B cell (primary cell): ENCODE measurements at regions not wholly inside any gene's neighbourhood (a gene's known extent, or its start where the extent isn't known, plus 50 kb on each side); places are given as distances from the start of the nearest gene placed in this dataset.

Experiments used
- ATAC-seq: fragments of 200-7000 bp; cut with Tn5 transposase; one replicate; pipeline ENCODE4 v1.10.0; 2021; ENCODE audit warnings: low read depth, mild to moderate bottlenecking, moderate number of reproducible peaks, moderate library complexity
- CTCF ChIA-PET: fragments of 350-600 bp; sonication (Branson Sonifier 250); formaldehyde crosslinking; loops from one replicate; lab custom pipeline; 2021; ENCODE audit warnings: antibody characterized with exemption, inconsistent platforms; lab: Charles Lee
- POLR2A ChIA-PET: fragments of 350-600 bp; sonication (Branson Sonifier 250); formaldehyde crosslinking; loops from one replicate; lab custom pipeline; 2021; ENCODE audit warnings: antibody characterized with exemption; lab: Charles Lee
- DNase-seq: peaks from one replicate; pipeline ENCODE4 v3.0.0; 2013
- H2AFZ ChIP-seq: 2 replicates; pipeline ENCODE4 v1.6.1; 2012; ENCODE audit warnings: mild to moderate bottlenecking, low read depth, low read length; ENCODE audit not compliant: insufficient read depth, poor library complexity, severe bottlenecking
- H3K27ac ChIP-seq, 2 donors: 1 replicate in 1 of 2; 2 replicates in 1 of 2; pipeline ENCODE4 v1.5.1; 2012 to 2013; ENCODE audit warnings: low read length in 2 of 2, mild to moderate bottlenecking in 2 of 2, moderate library complexity in 1 of 2
- H3K27me3 ChIP-seq, 4 experiments: fragments of 200-600 bp in 1 of 4; sonication (generic) in 1 of 4; replicated peaks in 1 of 4; 1 replicate in 2 of 4; 2 replicates in 2 of 4; pipeline versions ENCODE4 v1.6.1 to v1.7.0; 2013 to 2016; ENCODE audit warnings: low read length in 3 of 4, mild to moderate bottlenecking in 2 of 4, mixed read lengths in 1 of 4, moderate library complexity in 1 of 4; ENCODE audit not compliant: insufficient read depth in 4 of 4, control insufficient read depth in 3 of 4; ENCODE audit errors: control extremely low read depth in 1 of 4
- H3K36me3 ChIP-seq, 2 experiments: replicated peaks in 1 of 2; 1 replicate in 1 of 2; 2 replicates in 1 of 2; pipeline versions ENCODE4 v1.6.1 to v1.7.1; 2013; ENCODE audit warnings: low read length in 1 of 2; ENCODE audit not compliant: insufficient read depth in 2 of 2, control insufficient read depth in 1 of 2; ENCODE audit errors: control extremely low read depth in 1 of 2, extremely low read depth in 1 of 2
- H3K4me1 ChIP-seq, 2 donors: fragments of 200-600 bp in 1 of 2; sonication (generic) in 1 of 2; 1 replicate in 1 of 2; 2 replicates in 1 of 2; pipeline versions ENCODE4 v1.5.1 to v1.6.1; 2013 to 2017; ENCODE audit warnings: low read length in 2 of 2; ENCODE audit not compliant: control insufficient read depth in 2 of 2, insufficient read depth in 2 of 2
- H3K4me2 ChIP-seq: replicated peaks from 2 replicates; pipeline ENCODE3; 2012; ENCODE audit warnings: mild to moderate bottlenecking, low read depth, low read length; ENCODE audit not compliant: poor library complexity, severe bottlenecking
- H3K4me3 ChIP-seq, 5 experiments: fragments of 200-600 bp in 1 of 5; sonication (generic) in 1 of 5; 1 replicate in 3 of 5; 2 replicates in 2 of 5; pipeline versions ENCODE4 v1.5.1 to v1.7.0; 2011 to 2016; ENCODE audit warnings: low read length in 4 of 5, mild to moderate bottlenecking in 4 of 5, low read depth in 2 of 5, control low read depth in 1 of 5, moderate library complexity in 1 of 5; ENCODE audit not compliant: insufficient read depth in 1 of 5; ENCODE audit errors: control extremely low read depth in 1 of 5, extremely low read depth in 1 of 5
- H3K79me2 ChIP-seq: fragments of 200-600 bp; sonication (generic); one replicate; pipeline ENCODE4 v1.6.0; 2016; ENCODE audit warnings: low read length; ENCODE audit not compliant: control insufficient read depth, insufficient read depth
- H3K9ac ChIP-seq: fragments of 200-600 bp; sonication (generic); 2 replicates; pipeline ENCODE4 v1.6.1; 2017; ENCODE audit warnings: mild to moderate bottlenecking, low read length, moderate library complexity
- H3K9me3 ChIP-seq, 3 donors: one replicate each; pipeline versions ENCODE4 v1.6.1 to v1.7.1; 2013; ENCODE audit warnings: low read length in 2 of 3; ENCODE audit not compliant: control insufficient read depth in 2 of 3, insufficient read depth in 1 of 3; ENCODE audit errors: control extremely low read depth in 1 of 3
- H4K20me1 ChIP-seq: 2 replicates; pipeline ENCODE4 v1.6.0; 2012; ENCODE audit warnings: mild to moderate bottlenecking, low read length; ENCODE audit not compliant: insufficient read depth, control insufficient read depth, poor library complexity, severe bottlenecking
- H3K27ac Mint-ChIP-seq: one replicate; pipeline ENCODE4 v1.8.0; 2021; ENCODE audit warnings: mixed read lengths
- H3K27me3 Mint-ChIP-seq: one replicate; pipeline ENCODE4 v1.8.0; 2021; ENCODE audit warnings: mixed read lengths
- H3K4me1 Mint-ChIP-seq: one replicate; pipeline ENCODE4 v1.8.0; 2021; ENCODE audit warnings: mixed read lengths
- H3K4me3 Mint-ChIP-seq: one replicate; pipeline ENCODE4 v1.8.0; 2021; ENCODE audit warnings: mixed read lengths
- H3K9me3 Mint-ChIP-seq: one replicate; pipeline ENCODE4 v1.8.0; 2022; ENCODE audit warnings: mixed read lengths; ENCODE audit not compliant: insufficient read depth
- CTCF ChIP-seq: fragments of 200-600 bp; IDR thresholded peaks from one replicate; pipeline ENCODE4 v1.8.0; 2022; ENCODE audit warnings: antibody characterized with exemption, mild to moderate bottlenecking
- EZH2 ChIP-seq: IDR thresholded peaks from 2 replicates; pipeline ENCODE4 v1.6.1; 2012; ENCODE audit warnings: borderline replicate concordance, low read depth, mild to moderate bottlenecking, moderate library complexity, low read length; ENCODE audit not compliant: insufficient read depth, poor library complexity, severe bottlenecking
- WGBS: methylation state at CpG from one replicate; pipeline ENCODE4 v1.1.5; 2013; ENCODE audit warnings: missing lambda C conversion rate; ENCODE audit not compliant: insufficient coverage; 5-methylcytosine and 5-hydroxymethylcytosine counted together
- intact Hi-C: fragments of 100-400 bp; cut with micrococcal nuclease; formaldehyde crosslinking; loops from one replicate; pipeline ENCODE4 v1.10.0; 2022

DNA sequence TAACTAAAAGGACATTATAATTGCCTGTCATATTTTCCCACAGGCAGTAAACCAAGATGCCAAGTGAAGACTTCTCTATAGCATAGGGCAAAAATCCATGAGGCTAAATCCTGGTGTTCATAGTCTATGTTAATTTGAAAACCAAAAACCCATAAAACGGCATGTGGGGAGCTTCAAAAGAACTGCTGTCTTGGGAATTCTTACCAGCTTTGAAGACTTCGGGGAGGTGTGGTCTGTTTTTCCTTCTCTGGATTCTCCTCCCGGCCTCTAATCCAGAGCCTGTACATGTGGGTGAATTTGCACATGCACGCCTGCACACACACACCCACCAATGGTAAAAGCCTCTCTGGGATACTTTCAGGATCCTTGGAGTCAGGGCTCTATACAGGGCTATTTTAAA is 61.9 kb upstream of the IFNG-AS1 start:
- H3K4me2 ChIP-seq, result no peak overlapping the region
- TF ChIP-seq EZH2, result no peak
- no peak for TF ChIP-seq CTCF
- Mint-ChIP-seq H3K4me1 (no peaks in the 10 kb centered on the region), H3K4me3 (no peak overlapping the region), H3K9me3 (no peaks in the 10 kb centered on the region), H3K27ac (no peak overlapping the region), H3K27me3 (peaks cover 12% of the 10 kb centered on the region)
- H3K9ac ChIP-seq, result no peak overlapping the region
- no peaks in the 10 kb centered on the region for H3K9me3 ChIP-seq
- ChIA-PET CTCF (interaction anchor here (1.4 to 1.8 kb wide), 2 partner anchors 11 to 15 kb away, joined by 4 to 10 read pairs; no protein-coding TSS in a partner anchor), POLR2A (no interaction called here)
- no peaks in the 10 kb centered on the region for H3K36me3 ChIP-seq
- no peak overlapping the region for H3K4me3 ChIP-seq
- intact Hi-C loops, result no loop called here
- no peaks in the 10 kb centered on the region for H3K27me3 ChIP-seq
- no peak overlapping the region for H2AFZ ChIP-seq
- no peak for ATAC-seq
- no peaks in the 10 kb centered on the region for H3K4me1 ChIP-seq
- no peak overlapping the region for H3K27ac ChIP-seq
- H3K79me2 ChIP-seq, result no peaks in the 10 kb centered on the region
- H4K20me1 ChIP-seq, result no peaks in the 10 kb centered on the region
- DNase-seq, result no peak
- no CpG with 5 or more reads among the region's 4 CpGs for WGBS

DNA sequence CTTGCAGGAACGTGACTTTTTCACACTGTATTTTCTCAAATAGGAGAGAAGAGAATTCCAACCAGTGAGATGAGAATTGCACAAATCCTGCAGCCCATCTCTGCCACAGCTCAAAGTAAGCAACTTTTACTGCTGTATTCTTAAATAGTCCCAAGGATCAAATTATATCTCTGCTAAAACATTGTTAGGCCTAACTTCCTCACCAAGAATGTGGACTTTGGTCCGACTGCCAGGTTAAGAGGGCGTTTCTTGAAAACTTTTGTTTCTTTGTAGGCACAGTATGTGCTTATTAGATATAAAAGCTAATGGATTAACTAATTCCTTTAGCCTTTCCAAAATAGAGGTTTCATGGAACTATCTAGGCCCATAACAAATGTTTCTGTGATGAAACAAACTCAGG is 61.4 kb upstream of the IFNG-AS1 start:
- TF ChIP-seq EZH2, result no peak
- TF ChIP-seq CTCF, result no peak
- H3K4me3 Mint-ChIP-seq, result no peak overlapping the region
- no peaks in the 10 kb centered on the region for H3K4me1 ChIP-seq
- no peak for ATAC-seq
- intact Hi-C loops, result no loop called here
- no peaks in the 10 kb centered on the region for H3K4me1 Mint-ChIP-seq
- no peak overlapping the region for H3K9ac ChIP-seq
- WGBS, result no CpG with 5 or more reads among the region's 3 CpGs
- H3K9me3 ChIP-seq, result no peaks in the 10 kb centered on the region
- no peaks in the 10 kb centered on the region for H4K20me1 ChIP-seq
- H3K79me2 ChIP-seq, result no peaks in the 10 kb centered on the region
- POLR2A ChIA-PET, result no interaction called here
- no peak for DNase-seq
- H3K9me3 Mint-ChIP-seq, result no peaks in the 10 kb centered on the region
- no peaks in the 10 kb centered on the region for H3K36me3 ChIP-seq
- H3K27ac ChIP-seq, result no peak overlapping the region
- H2AFZ ChIP-seq, result no peak overlapping the region
- no peak overlapping the region for H3K4me3 ChIP-seq
- no peak overlapping the region for H3K4me2 ChIP-seq
- CTCF ChIA-PET, result interaction anchor here (1.4 to 1.8 kb wide), 2 partner anchors 11 to 14 kb away, joined by 4 to 10 read pairs; no protein-coding TSS in a partner anchor
- H3K27ac Mint-ChIP-seq, result no peak overlapping the region
- peaks cover 12% of the 10 kb centered on the region for H3K27me3 Mint-ChIP-seq
- no peaks in the 10 kb centered on the region for H3K27me3 ChIP-seq
